HEK293 (cell line): ENCODE measurements at regions not wholly inside any gene's neighbourhood (a gene's known extent, or its start where the extent isn't known, plus 50 kb on each side); places are given as distances from the start of the nearest gene placed in this dataset.

ENCODE experiments used
- CTCF ChIA-PET: fragments of 350-600 bp; formaldehyde crosslinking; extraction: SDS; loops from one replicate; lab custom pipeline; 2021; ENCODE audit warnings: antibody characterized with exemption; lab: Yijun Ruan, JAX
- POLR2A ChIA-PET: fragments of 300-600 bp; formaldehyde crosslinking; extraction: SDS; loops from one replicate; lab custom pipeline; 2020; ENCODE audit warnings: antibody characterized with exemption, inconsistent platforms; lab: Yijun Ruan, JAX
- H3K27ac ChIP-seq: fragments of 200-500 bp; sonication (Bioruptor generic); 2 replicates; pipeline ENCODE4 v1.5.1; 2014; ENCODE audit warnings: low read depth, low read length, control low read depth, inconsistent platforms; ENCODE audit errors: extremely low read depth
- H3K36me3 ChIP-seq, 2 experiments: fragments of 200-500 bp in 1 of 2; sonication (Bioruptor generic) in 1 of 2; 1 replicate in 1 of 2; 2 replicates in 1 of 2; pipeline ENCODE4 v1.5.1; 2014 to 2017; ENCODE audit warnings: inconsistent platforms in 2 of 2, low read length in 2 of 2; ENCODE audit not compliant: control insufficient read depth in 2 of 2, insufficient read depth in 1 of 2
- H3K4me1 ChIP-seq: fragments of 200-500 bp; sonication (Bioruptor generic); 2 replicates; pipeline ENCODE4 v1.5.1; 2014; ENCODE audit warnings: mild to moderate bottlenecking, low read length, inconsistent platforms; ENCODE audit not compliant: control insufficient read depth, insufficient read depth
- H3K4me3 ChIP-seq: 2 replicates; pipeline ENCODE4 v1.5.1; 2011; ENCODE audit warnings: low read depth, mild to moderate bottlenecking, control low read depth, low read length, moderate library complexity
- H3K9me3 ChIP-seq: fragments of 200-500 bp; sonication (Bioruptor generic); 2 replicates; pipeline ENCODE4 v1.5.1; 2014; ENCODE audit warnings: low read depth, low read length, inconsistent platforms; ENCODE audit not compliant: control insufficient read depth, insufficient read depth
- ZEB2 ChIP-seq: fragments of 450-650 bp; formaldehyde crosslinking; IDR thresholded peaks from 2 replicates; pipeline ENCODE4 v1.5.1; 2016; ENCODE audit warnings: missing biosample characterization, missing genetic modification characterization
- ZNF184 ChIP-seq: fragments of 450-650 bp; IDR thresholded peaks from 2 replicates; pipeline ENCODE4 v1.5.1; 2018; ENCODE audit warnings: missing biosample characterization, mild to moderate bottlenecking, missing genetic modification characterization
- ZNF311 ChIP-seq: fragments of 450-650 bp; formaldehyde crosslinking; IDR thresholded peaks from 2 replicates; pipeline ENCODE4 v1.5.1; 2017; ENCODE audit warnings: missing biosample characterization, missing genetic modification characterization, borderline replicate concordance
- ZNF350 ChIP-seq: fragments of 450-650 bp; formaldehyde crosslinking; IDR thresholded peaks from 2 replicates; pipeline ENCODE4 v1.5.0; 2017; ENCODE audit warnings: missing biosample characterization, mild to moderate bottlenecking, missing genetic modification characterization
- ZNF514 ChIP-seq: fragments of 450-650 bp; formaldehyde crosslinking; IDR thresholded peaks from 2 replicates; pipeline ENCODE4 v1.5.1; 2016; ENCODE audit warnings: missing biosample characterization, missing genetic modification characterization
- ZNF548 ChIP-seq: fragments of 450-650 bp; formaldehyde crosslinking; IDR thresholded peaks from 2 replicates; pipeline ENCODE4 v1.5.1; 2016; ENCODE audit warnings: missing biosample characterization, missing genetic modification characterization
- ZNF558 ChIP-seq: fragments of 450-650 bp; formaldehyde crosslinking; IDR thresholded peaks from 2 replicates; pipeline ENCODE4 v1.5.1; 2016; ENCODE audit warnings: missing biosample characterization, missing genetic modification characterization
- ZNF561 ChIP-seq: fragments of 450-650 bp; IDR thresholded peaks from 2 replicates; pipeline ENCODE4 v1.5.1; 2018; ENCODE audit warnings: missing biosample characterization, missing genetic modification characterization, borderline replicate concordance
- ZNF571 ChIP-seq: fragments of 450-650 bp; formaldehyde crosslinking; IDR thresholded peaks from 2 replicates; pipeline ENCODE4 v1.5.0; 2017; ENCODE audit warnings: missing biosample characterization, missing genetic modification characterization
- ZNF585B ChIP-seq: fragments of 450-650 bp; formaldehyde crosslinking; IDR thresholded peaks from 2 replicates; pipeline ENCODE4 v1.5.1; 2016; ENCODE audit warnings: missing biosample characterization, missing genetic modification characterization
- ZNF600 ChIP-seq: fragments of 450-650 bp; formaldehyde crosslinking; IDR thresholded peaks from 2 replicates; pipeline ENCODE4 v1.5.1; 2016; ENCODE audit warnings: missing biosample characterization, missing genetic modification characterization
- ZNF701 ChIP-seq: fragments of 450-650 bp; formaldehyde crosslinking; IDR thresholded peaks from 2 replicates; pipeline ENCODE4 v1.5.1; 2016; ENCODE audit warnings: missing biosample characterization, missing genetic modification characterization
- ZNF792 ChIP-seq: fragments of 450-650 bp; formaldehyde crosslinking; IDR thresholded peaks from 2 replicates; pipeline ENCODE4 v1.5.1; 2016; ENCODE audit warnings: missing biosample characterization, missing genetic modification characterization
- TF ChIP-seq, protein P1 (sequence below): fragments of 450-650 bp; formaldehyde crosslinking; IDR thresholded peaks from 2 replicates; pipeline ENCODE4 v1.5.1; 2017; ENCODE audit warnings: missing biosample characterization, missing genetic modification characterization
- TF ChIP-seq, protein P2 (sequence below): fragments of 450-650 bp; formaldehyde crosslinking; IDR thresholded peaks from 2 replicates; pipeline ENCODE4; 2016; ENCODE audit warnings: missing biosample characterization, missing genetic modification characterization
- TF ChIP-seq, protein P3 (sequence below): fragments of 450-650 bp; formaldehyde crosslinking; IDR thresholded peaks from 2 replicates; pipeline ENCODE4 v1.5.1; 2016; ENCODE audit warnings: missing biosample characterization, missing genetic modification characterization
- TF ChIP-seq, protein P4 (sequence below): fragments of 450-650 bp; formaldehyde crosslinking; IDR thresholded peaks from 2 replicates; pipeline ENCODE4 v1.5.1; 2016; ENCODE audit warnings: missing biosample characterization, missing genetic modification characterization

DNA sequence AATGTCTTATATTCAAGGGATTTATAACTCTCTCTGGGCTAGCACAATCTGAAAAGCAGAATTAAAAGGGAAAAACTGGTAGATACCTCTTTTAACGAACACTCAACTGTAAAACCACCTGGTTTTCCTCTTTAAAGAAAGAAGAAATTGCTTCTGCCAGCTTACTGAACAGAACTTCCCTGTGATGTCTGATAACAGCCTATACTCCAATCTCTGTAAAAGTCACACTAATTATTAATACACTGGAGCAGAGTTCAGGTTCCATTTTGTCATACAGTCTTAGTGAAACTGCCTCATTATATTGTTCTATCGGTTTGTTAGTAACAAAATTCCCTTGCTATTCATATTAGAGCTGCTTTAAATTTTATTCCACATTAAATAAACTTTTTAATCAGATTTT, 251.0 kb upstream of the STARD13 start (continued):
- TF ChIP-seq, protein P1, sequence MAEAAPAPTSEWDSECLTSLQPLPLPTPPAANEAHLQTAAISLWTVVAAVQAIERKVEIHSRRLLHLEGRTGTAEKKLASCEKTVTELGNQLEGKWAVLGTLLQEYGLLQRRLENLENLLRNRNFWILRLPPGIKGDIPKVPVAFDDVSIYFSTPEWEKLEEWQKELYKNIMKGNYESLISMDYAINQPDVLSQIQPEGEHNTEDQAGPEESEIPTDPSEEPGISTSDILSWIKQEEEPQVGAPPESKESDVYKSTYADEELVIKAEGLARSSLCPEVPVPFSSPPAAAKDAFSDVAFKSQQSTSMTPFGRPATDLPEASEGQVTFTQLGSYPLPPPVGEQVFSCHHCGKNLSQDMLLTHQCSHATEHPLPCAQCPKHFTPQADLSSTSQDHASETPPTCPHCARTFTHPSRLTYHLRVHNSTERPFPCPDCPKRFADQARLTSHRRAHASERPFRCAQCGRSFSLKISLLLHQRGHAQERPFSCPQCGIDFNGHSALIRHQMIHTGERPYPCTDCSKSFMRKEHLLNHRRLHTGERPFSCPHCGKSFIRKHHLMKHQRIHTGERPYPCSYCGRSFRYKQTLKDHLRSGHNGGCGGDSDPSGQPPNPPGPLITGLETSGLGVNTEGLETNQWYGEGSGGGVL (tag by site-specific recombination) = no peak
- TF ChIP-seq ZNF585B (tag by site-specific recombination) = no peak
- TF ChIP-seq ZEB2 (tag by site-specific recombination) = no peak
- TF ChIP-seq, all 188 proteins: peak for 0

DNA sequence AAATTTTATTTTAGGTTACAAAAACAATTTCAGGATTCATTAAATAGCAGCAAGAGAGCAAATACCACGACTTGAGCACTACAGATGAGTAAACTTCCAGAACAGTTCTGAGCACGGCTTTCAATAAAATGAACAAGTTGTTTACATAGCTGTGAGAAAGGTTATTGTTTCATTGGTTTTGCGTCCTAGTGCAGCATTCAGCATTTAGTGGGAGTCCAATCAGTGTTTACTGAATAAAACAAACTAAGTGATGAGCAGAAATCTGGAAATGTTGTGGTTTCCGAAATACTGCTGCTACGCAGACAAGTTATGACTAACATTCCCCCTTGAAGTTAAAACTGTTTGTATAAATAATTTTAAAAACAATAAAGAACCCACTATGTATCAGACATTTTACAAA, 251.5 kb upstream of the STARD13 start:
- H3K36me3 ChIP-seq = no peaks in the 10 kb centered on the region
- no peaks in the 10 kb centered on the region for H3K9me3 ChIP-seq
- POLR2A ChIA-PET = no interaction called here
- H3K27ac ChIP-seq = no peak overlapping the region
- no peak for TF ChIP-seq ZNF311 (tag by site-specific recombination)
- TF ChIP-seq ZNF600 (tag by site-specific recombination) = peak; percentile 61
- CTCF ChIA-PET = no interaction called here
- H3K4me3 ChIP-seq = no peak overlapping the region
- H3K4me1 ChIP-seq = peaks cover 8% of the 10 kb centered on the region

DNA sequence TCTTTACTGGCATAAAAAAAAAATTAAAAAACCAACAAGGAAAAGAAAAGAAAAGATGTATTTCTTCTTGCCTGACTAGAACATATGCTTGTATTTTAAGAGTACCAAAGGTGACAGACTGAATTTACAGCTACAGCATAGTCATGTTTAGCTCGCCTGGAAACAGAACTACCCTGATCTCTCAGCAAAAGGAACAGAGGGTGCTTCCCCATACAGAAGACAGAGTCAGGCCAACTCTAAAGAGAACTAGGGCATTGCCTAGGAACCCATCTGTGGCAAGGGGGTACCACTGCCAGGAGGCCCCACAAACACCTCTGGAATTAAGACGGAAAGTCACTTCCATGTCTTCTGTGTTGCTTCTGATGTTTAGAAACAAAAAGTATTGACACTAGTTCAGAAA, 252.1 kb upstream of the STARD13 start:
- ChIA-PET POLR2A (no interaction called here), CTCF (no interaction called here)

DNA sequence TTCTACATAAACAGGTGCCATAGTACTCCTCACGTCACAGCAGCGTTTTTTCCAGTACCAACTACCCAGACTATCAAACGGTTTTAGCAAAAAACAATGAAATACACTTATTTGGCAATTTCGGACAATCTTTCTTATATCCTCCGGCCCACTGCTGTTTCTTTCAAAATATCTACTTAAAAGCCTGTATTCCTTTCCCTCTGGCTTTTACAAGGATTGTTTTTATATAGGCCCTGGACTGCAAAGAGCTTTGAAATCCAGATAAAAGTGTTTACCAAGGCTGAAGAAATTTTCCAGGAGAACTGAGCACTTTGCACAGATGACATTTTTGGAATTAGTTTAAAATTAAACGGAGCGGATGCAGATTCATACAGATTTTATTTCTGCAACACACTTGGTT, 255.9 kb upstream of the STARD13 start:
- ChIA-PET POLR2A (no interaction called here), CTCF (interaction anchor here (0.9 to 1.3 kb wide), 2 partner anchors 19 to 313 kb away, joined by 3 read pairs; no protein-coding TSS in a partner anchor)
- Histone ChIP-seq H3K9me3 (no peaks in the 10 kb centered on the region), H3K4me3 (no peak overlapping the region), H3K4me1 (peaks cover 9% of the 10 kb centered on the region), H3K27ac (peak overlapping the region; percentile 99; the same call in 1 of the 2 replicates), H3K36me3 (no peaks in the 10 kb centered on the region)
- no peak for TF ChIP-seq ZNF350 (tag by site-specific recombination)
- TF ChIP-seq, protein P2, sequence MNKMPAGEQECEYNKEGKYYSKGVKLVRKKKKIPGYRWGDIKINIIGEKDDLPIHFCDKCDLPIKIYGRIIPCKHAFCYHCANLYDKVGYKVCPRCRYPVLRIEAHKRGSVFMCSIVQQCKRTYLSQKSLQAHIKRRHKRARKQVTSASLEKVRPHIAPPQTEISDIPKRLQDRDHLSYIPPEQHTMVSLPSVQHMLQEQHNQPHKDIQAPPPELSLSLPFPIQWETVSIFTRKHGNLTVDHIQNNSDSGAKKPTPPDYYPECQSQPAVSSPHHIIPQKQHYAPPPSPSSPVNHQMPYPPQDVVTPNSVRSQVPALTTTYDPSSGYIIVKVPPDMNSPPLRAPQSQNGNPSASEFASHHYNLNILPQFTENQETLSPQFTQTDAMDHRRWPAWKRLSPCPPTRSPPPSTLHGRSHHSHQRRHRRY (tag by site-specific recombination) = no peak
- no peak for TF ChIP-seq ZNF701 (tag by site-specific recombination)
- TF ChIP-seq ZNF571 (tag by site-specific recombination) = no peak
- TF ChIP-seq ZNF792 (tag by site-specific recombination) = no peak
- TF ChIP-seq ZNF184 = no peak
- TF ChIP-seq, protein P3, sequence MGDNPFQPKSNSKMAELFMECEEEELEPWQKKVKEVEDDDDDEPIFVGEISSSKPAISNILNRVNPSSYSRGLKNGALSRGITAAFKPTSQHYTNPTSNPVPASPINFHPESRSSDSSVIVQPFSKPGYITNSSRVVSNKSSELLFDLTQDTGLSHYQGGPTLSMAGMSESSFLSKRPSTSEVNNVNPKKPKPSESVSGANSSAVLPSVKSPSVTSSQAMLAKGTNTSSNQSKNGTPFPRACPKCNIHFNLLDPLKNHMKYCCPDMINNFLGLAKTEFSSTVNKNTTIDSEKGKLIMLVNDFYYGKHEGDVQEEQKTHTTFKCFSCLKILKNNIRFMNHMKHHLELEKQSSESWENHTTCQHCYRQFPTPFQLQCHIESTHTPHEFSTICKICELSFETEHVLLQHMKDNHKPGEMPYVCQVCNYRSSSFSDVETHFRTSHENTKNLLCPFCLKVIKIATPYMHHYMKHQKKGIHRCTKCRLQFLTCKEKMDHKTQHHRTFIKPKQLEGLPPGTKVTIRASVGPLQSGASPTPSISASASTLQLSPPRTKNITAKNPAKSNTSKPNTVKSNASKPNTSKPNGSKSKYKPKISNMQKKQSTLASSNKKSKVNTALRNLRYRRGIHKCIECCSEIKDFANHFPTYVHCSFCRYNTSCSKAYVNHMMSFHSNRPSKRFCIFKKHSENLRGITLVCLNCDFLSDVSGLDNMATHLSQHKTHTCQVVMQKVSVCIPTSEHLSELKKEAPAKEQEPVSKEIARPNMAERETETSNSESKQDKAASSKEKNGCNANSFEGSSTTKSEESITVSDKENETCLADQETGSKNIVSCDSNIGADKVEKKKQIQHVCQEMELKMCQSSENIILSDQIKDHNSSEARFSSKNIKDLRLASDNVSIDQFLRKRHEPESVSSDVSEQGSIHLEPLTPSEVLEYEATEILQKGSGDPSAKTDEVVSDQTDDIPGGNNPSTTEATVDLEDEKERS (tag by site-specific recombination) = no peak
- TF ChIP-seq ZNF558 = no peak
- TF ChIP-seq ZNF561 (tag by site-specific recombination) = no peak
- TF ChIP-seq ZNF548 (tag by site-specific recombination) = no peak
- TF ChIP-seq ZNF514 = no peak

More for the DNA sequence above, 252.1 kb upstream of the STARD13 start:
- Histone ChIP-seq H3K4me3 (no peak overlapping the region), H3K36me3 (no peaks in the 10 kb centered on the region), H3K27ac (no peak overlapping the region), H3K4me1 (peaks cover 8% of the 10 kb centered on the region), H3K9me3 (no peaks in the 10 kb centered on the region)
- TF ChIP-seq, protein P4, sequence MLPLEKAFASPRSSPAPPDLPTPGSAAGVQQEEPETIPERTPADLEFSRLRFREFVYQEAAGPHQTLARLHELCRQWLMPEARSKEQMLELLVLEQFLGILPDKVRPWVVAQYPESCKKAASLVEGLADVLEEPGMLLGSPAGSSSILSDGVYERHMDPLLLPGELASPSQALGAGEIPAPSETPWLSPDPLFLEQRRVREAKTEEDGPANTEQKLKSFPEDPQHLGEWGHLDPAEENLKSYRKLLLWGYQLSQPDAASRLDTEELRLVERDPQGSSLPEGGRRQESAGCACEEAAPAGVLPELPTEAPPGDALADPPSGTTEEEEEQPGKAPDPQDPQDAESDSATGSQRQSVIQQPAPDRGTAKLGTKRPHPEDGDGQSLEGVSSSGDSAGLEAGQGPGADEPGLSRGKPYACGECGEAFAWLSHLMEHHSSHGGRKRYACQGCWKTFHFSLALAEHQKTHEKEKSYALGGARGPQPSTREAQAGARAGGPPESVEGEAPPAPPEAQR (tag by site-specific recombination) = no peak
